HG03135 (cell line): ENCODE measurements at regions not wholly inside any gene's neighbourhood (a gene's known extent, or its start where the extent isn't known, plus 50 kb on each side); places are given as distances from the start of the nearest gene placed in this dataset.
"Not testable (repeated sequence)": the region's sequence is repeated elsewhere in the genome, so short reads cannot be mapped to it uniquely, and the experiment has no call there.

Experiments
- ATAC-seq: cut with Tn5 transposase; IDR thresholded peaks from one replicate; pipeline ENCODE4 v1.9.1; 2021; ENCODE audit warnings: mild to moderate bottlenecking, moderate library complexity; ENCODE audit not compliant: unreplicated experiment

DNA sequence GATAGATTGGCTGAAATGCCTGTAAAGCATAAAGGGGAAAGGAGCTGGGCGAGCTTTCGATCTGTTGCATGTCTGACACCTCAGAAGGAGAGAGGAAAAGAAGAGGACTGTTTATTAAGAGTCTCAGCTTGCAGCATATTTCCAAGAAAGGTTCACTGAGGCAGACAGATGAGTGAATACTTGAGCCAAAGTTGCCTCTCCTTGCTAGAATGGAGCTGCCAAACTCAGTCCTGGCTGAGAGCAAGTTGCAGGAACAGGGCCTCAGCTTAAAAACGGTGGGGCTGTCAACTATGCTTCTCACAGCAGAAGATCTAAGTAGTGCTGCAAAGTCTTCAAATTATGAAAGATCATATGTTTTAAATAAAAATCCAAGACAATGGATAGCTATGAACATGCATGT, 707.5 kb downstream of the PCDH7 start:
- ATAC-seq: no peak

DNA sequence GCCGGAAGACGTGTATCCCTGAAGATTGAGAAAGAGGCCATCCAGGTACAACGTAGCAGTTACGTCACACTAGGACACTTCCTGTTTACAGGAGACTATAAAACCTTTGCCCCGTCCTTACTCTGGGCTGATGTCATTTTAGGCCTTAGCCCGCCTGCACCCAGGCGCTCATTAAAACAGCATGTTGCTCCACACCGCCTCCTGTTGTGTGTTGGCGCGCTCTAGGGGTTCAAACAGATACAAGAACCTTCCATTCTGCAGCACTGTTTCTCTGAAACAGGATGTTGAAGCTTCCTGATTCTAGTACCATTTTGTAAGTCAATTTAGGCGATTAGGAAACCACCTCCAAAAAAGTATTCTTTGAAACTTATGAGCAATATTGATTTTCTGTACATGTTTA, 722.1 kb downstream of the PCDH7 start:
- no peak for ATAC-seq

DNA sequence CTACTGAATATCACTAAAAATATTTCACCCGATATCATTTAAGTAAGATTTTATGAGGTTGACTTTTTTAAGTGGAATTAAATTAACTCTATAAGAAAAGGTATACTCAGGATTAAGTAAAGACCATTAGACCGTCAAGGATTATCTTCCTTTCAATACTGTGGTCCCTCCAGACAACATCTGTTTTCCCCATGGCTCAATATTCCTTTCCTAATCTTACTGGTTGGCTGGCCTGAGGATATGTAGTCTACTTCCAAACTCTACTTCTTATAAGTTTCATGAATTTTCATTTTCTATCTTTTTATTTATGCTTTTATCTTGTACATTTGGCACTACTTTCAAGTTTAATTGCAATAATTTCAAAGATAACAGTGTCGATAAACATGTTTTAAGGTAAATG, 725.4 kb downstream of the PCDH7 start:
- no peak for ATAC-seq

DNA sequence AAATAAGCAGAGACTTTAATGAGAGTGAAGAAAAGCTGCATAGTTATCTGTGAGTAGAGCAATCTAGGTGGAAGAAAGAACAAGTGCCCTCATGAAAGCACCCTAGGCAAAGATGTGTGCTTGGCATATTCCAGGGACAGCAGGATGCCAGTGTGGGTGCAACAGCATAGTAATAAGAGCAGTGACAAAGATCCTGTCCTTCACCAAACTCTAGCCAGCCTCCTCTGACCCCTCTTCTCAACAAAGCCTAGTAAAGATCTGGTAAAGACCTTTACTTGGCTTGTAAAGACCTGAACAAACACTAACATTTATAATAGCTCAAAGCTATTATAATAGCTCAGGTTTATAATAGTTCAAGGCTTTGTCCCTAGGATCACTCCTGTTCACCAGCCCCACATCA, 735.4 kb downstream of the PCDH7 start:
- ATAC-seq: no peak

DNA sequence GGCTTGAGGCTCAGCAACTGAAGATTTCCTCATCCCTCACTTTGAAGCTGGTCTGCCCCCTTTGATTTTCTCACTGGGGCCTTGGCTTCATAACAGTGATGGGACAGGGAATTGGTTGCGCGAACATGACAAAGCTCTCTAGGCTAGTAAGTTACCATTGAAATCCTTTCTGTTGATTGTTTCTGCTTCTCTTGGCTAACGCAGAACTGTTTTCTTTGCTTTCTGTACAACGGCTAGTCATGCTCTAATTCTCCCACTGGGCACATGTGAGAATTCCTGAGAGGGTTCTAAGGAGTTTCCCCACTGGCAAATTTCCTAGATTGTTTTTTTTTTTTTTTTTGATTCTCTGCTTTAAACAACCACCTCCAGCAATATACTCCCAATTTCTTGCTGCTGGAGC, 738.6 kb downstream of the PCDH7 start:
- no peak for ATAC-seq

DNA sequence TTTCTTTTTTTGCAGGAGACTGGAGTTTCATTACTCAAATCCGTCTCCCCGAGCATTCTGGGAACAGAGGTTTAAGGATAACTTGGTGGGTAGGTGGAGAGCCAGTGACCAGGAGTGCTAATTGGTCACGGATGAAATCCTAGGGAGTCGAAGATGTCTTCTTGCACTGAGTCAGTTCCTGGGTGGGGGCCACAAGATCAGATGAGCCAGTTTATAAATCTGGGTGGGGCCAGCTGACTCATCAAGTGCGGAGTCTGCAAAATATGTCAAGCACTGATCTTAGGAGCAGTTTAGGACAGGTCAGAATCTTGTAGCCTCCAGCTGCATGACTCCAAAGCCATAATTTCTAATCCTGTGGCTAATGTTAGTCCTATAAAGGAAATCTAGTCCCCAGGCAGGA, 741.3 kb downstream of the PCDH7 start:
- no peak for ATAC-seq

DNA sequence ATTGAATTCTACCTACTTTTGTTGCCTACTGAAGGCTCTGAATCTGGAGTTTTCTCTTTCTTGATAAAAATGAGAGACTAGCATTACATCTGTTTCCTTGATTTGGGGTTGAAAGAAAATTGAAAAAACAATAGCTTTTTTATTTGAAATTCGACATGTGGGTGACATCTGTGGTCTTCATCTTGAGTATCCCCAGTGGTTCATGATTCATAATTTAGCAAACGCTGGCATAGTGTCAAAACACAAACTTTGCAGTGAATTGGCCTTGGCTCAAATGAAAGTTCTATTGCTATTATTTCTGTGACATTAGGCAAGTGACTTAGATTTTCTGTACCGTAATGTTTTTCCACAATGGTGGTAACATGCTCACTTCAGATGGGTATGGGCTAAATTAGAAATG, 747.6 kb downstream of the PCDH7 start:
- ATAC-seq: no peak

DNA sequence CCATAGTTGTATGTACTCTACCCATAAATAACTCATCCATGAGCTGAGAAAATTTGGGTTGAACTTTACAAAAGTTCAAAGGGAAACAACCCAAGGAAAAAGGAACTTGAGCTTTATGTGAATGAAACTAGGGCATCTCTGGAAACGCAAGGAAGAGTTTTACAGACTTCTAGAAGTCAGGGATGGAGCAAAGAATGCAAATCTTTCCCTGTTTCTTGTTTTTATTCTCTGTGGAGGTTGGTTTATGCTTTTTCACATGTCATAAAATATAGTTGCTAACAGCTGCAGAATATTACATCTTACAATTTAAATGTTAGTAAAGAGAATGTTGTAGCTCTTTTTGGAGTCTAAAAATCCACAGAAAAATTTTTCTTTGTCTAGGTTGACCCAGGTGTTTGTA, 754.1 kb downstream of the PCDH7 start:
- no peak for ATAC-seq

DNA sequence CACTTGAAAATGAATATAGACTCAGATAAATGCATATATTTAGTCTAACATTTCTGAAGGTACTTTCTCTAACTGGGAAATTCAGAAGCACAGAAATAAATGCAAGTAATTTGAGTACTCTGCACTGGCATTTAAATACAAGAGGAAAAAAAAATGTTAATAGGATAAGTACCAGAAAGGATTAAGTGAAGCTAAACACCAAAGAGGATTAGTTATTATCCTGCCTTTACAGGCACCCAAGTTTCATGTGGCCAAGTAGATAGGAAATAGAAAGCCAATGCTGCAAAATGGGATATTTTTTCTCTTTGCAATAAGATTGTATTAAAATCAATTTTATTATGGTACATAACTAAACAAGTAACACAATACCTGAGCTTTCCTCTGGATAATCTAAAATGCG, 762.5 kb downstream of the PCDH7 start:
- ATAC-seq: no peak

DNA sequence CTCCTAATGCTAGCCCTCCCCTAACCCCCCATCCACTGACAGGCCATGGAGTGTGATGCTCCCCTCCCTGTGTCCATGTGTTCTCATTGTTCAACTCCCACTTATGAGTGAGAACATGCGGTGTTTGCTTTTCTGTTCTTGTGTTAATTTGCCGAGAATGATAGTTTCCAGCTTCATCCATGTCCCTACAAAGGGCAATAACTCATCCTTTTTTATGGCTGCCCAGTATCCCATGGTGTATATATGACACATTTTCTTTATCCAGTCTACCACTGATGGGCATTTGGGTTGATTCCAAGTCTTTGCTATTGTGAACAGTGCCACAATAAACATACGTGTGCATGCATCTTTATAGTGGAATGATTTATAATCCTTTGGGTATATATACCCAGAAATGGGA, 779.0 kb downstream of the PCDH7 start:
- ATAC-seq: not testable (repeated sequence)

DNA sequence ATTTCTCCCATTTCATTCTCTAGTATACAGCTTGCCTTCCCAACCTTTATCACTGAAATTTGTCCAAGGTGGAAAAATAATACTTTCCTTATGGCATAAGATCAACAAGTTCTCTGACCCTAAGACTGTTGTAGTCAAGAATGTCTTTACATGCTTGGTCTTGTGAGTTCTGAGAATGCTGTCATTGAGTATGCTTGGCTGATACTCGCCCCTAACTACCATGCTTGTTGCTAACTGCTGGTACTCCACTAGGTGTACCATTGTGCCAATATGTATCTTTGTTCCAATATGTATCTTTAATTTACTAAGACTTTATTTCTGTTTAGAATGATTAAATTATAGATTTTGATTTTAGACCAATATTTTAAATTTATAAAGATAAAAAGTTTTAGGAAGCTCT, 796.4 kb downstream of the PCDH7 start:
- no peak for ATAC-seq

DNA sequence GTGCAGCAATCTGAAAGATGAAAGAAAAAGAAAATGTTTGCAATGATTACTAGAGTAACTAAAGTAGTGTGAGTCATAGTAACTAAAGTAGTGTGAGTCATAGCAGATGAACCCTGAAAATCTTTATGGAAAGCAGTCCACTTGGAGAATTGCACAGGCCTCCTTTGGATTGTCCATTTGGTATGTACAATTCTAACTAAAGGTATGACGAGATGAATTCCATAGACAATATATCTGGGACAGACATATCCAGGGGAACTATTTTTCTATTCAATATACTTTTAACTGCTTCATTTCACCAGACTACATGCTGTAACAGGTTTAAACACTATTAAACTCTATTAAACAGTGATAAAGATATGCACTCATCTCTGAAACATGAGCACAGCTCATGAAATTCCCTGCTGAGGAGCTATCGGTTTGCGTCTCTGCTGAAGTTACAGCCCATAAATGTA, 798.7 kb downstream of the PCDH7 start:
- ATAC-seq: no peak

DNA sequence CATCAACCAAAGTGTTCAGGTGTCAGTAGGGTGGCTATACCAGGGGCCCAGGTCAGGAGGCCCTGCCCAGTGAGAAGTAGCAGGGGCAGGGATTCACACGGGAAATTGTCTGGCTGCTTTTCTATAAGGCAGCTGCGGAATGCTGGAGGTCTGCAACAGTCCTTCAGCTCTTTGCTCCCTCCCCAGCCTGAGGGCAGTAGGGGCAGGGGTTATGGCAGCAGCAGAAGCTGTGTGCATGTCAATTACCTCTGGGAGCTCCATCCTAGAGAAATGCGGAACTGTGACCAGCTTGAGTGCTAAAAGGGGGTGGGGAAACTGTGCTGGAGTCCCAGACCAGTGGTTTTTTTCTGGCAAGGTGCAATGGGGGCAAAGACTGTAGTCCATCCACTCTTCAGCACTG, 810.4 kb downstream of the PCDH7 start:
- no peak for ATAC-seq

DNA sequence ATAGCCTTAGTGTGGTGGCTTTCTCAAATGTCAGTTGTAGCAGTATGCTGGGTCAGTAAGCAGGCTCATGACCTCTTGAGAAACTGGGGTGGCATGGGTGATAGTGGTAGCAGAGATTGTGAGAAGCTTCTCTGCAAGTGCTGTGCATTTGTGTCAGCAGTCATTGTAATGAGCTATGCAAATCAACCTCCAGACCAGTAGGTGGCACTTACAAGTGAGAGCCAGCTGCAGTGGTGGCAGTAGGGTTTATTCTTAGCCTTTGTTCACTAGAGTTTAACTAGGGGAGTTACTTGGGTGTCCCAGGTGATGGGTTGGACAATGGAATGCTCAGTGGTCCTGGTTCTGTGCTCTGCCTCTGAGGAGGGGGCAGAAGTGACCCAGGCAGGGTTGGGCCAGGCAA, 818.7 kb downstream of the PCDH7 start:
- ATAC-seq: no peak

DNA sequence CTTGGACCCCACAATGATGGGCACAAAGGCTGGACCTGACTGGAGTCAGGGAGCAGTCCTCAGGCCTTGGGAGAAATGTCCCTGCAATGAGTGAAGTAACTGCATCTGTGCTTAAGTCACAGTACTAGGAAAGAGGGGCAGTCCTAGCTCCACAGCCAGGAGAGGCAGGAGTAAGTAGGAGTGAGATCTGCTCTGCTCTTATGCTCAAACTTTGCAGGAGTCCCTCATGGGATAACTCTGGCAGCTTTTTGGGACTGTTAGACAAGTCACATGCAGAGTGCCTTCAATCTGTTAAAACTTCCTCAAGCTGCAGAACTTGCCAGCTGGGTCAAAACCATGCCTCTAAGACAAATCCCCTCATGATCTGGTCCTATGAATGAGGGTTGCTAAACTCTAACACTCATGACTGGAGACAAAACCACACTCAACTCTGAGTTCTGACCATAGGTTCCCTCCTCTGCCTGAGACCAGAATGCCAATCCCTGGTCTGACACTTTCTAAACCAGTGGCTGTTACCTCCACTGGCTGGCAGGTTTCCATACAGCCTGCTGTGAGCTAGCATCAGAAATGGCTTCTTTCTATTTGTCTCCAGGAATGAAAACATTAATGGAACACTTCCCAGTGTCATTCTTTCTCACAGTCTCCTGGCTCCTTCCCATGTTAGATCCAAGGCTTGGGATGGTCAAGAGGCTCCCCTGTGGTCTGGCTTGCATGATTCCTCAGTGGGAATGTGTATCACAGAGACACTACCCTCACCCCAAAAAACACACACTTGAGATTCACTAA, 819.3 kb downstream of the PCDH7 start:
- ATAC-seq: no peak

DNA sequence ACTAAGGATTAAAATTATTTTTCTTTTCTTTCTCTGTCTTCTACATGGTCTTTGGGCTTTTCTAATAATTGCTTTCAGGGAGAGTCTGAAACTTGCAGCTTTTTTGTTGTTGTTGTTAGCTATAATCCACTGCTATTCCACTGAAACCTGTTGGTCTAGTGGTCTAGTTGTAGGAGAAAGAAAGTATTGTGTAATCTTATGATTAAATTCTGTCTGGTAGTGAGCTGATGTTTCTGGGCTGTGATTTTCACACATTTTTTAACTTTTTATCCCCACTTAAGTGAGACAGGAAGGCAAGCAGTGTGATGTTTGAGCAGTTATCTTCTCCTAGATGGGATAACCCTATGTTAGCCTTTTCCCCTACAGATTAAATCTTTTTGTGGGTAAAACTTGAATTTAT, 825.2 kb downstream of the PCDH7 start:
- ATAC-seq: no peak

DNA sequence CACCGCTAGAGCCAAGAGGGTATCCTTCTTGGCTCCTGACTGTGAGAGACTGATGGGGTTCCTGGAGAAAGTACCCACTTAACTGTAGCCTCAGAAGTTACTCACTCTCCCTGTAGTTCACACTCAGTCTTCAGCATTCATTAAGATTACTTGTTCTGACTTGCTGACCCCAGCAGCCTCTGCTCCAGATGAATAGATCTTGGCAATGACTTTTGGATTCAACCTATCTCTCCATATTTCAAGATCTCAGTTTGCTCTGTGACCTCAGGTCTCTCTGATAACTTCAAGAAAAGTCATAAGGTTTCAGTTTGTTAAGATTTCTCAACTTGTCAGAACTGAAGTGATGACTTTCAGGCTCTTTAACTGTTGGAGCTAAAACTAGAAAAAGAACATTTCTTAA, 825.6 kb downstream of the PCDH7 start:
- no peak for ATAC-seq

DNA sequence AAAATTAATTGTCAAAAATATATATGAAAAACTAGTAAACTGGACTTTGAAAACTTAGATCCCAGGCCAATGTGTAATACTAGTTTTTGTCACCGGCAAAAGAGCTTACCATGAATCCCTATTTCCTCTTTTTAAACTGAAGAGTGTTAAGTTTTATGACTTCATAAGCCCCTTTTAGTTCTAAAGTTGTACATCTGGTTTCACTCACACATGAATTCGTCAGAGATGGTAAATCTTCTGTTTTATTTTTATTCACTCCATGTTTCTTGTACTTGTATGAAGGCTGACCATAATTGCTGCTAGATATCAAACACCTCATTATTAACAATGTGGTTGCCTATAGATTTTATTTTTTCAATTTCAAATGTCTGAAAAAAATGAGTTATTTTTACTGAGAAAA, 827.9 kb downstream of the PCDH7 start:
- no peak for ATAC-seq

DNA sequence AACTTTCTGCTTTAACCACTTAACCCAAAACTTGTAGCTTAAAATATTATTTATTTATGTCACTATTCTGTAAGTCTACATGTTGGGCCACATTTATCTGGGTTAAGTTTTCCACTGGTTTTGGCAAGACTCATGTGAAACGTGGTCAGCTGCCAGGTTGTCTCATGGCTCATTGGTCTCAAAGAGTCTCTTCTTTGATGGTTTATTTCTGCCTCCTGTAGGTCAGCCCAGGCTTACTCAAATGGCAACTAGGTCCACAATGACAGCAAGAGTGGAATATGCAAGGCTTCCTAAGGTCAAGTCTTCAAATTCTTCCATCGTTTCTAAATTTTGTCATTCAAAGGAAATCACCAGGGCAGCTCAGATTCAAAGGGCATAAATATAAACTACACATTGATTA, 828.7 kb downstream of the PCDH7 start:
- no peak for ATAC-seq

DNA sequence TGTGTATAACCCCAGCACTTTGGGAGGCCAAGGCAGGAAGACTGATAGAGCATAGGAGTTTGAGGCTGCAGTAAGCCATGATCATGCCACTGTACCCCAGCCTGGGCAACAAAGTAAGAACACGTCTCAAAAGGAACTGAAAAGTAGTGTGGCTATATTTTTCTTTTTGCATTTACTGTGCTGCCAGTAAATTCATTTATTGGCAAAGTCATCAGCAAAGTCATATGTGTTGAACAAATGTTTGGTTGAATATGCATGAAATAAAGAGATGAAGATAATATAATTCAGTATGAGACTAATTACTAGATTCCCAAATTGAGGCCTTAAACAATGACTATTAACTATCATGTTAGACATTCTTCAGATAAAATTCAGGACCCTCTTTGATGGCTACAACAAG, 829.1 kb downstream of the PCDH7 start:
- no peak for ATAC-seq

DNA sequence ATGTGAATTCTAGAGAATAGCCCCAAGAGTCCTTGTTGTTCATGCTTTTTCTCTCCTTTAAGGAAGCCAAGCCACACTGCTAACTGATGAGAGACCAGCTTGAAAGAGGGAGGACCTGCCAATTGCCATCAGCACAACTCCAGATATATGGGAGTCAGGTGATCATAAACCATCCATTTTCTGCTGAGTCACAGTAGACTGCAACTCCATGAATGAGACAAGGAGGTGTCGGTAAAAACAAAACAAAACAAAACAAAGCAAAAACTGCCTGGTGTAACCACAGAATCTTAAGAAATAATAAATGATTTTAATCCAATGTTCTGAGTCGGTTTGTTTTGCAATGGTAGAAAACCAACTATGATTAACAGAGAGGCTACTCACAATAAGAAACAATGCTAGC, 837.3 kb downstream of the PCDH7 start:
- ATAC-seq: no peak

DNA sequence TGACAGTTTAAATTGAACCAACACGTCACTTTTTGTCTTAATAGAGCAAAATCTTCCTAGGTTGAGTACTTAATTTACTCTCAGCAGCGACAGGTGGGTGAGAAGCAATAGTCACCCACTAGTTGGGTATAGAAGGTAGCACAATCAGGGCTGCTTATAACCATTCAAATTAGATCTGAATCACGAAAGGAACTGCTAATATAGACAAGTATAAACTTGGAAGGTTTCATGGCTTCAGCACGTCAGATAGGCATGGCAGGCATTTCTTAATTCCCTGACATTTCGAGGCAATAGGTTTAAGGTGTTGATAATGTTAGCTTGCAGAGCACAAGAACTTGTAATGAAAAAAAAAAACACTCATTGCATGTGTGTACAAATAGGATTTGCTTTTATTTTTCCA, 853.4 kb downstream of the PCDH7 start:
- no peak for ATAC-seq

DNA sequence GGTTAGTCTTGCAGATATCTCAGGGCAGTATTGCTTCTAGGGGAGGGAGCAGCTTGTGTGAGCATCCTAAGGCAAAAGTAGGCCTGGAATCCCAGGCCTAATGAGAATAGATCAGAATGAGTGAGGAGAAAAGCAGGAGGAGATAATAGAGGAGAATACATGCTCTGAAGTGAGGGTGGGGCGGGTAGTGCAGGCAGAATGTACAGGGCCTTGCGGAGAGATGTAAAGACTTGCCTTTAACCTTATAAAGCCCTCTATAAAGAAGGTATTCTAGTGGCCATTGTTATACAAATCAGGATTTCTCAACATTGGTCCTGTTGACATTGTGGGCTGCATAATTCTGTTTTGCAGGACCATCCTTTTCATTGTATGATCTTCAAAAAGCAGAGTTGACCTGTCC, 855.3 kb downstream of the PCDH7 start:
- ATAC-seq: no peak
